GM21367 (cell line): ENCODE measurements at regions not wholly inside any gene's neighbourhood (a gene's known extent, or its start where the extent isn't known, plus 50 kb on each side); places are given as distances from the start of the nearest gene placed in this dataset.

Source experiments
- ATAC-seq: cut with Tn5 transposase; IDR thresholded peaks from one replicate; pipeline ENCODE4 v1.9.1; 2021; ENCODE audit not compliant: unreplicated experiment

GRCh38 chr12:25819691-25820090, 138.8 kb upstream of the RASSF8 start:
- ATAC-seq, result no peak

DNA sequence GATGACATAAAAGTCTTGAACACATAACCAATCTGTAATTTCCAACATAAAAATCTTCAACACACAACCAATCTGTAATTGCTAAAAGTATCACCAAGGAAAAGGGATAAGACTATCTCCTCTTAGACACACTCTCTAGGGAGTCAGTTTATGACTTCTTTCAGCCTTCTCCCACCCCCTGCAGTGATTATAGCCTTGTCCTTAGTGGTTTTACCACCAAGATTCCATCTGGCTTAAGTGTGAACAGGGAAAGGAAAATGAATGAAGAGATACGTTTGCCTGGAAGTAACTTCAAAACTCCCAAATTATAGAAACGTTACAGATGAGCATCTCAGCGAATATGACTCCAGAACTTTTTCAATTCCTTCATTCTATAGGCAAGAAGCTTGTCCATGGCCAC, 136.2 kb upstream of the RASSF8 start:
- no peak for ATAC-seq

- ATAC-seq, result no peak
Measured at GRCh38 chr12:25824734-25825133, 133.7 kb upstream of the RASSF8 start.

DNA sequence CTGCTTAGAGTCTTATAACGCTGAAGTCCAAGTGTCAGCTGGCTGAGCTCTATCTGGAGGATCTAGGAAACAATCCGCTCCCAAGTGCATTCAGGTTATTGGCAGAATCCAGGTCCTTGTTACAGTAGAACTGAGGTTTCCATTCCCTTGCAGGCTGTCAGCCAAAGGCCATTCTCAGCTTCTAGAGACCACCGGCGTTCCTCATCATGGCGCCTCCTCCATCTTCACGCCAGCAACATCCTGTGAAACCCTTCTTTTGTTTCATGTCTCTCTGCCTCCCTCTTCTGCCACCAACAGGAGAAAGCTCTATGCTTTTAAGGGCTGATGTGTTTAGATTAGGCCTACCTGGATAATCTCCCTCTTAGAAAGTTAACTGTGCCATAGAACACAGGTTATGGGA, 133.0 kb upstream of the RASSF8 start:
- ATAC-seq, result no peak

DNA sequence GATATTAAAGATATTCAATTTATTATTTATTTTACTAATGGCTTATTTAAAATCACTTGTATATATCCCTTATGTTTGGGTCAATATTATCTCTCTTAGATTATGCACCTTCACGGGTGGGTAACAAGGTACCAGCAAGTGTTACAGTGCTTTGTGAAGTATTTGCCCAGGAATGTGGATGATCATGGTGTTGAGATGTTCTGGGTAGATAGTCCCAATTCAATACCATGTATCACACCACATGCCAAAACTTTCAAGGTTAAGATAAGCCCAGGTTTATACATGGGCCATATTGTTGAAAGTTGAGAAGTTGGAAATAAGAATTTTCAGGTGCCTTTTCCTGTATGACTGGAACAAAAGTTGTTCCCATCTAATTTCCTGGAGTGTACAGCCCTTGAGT, 131.3 kb upstream of the RASSF8 start:
- ATAC-seq, result no peak

DNA sequence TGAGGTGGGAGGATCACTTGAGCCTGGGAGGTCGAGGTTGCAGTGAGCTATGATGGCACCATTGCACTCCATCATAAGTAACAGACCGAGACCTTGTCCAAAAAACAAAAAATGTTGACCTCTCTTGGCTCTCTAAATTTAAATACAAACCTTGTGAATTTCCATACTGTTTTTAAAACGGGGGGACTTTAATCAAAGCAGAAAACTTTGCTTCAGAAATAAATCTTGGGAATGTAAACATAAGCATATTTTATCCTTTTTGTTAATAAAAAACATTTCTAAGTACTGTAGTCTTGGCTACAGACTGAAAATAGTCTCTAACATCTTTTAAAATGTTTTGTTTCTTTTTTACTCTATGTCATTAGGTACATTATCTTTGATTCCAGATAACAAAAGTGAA, 130.7 kb upstream of the RASSF8 start:
- no peak for ATAC-seq

DNA sequence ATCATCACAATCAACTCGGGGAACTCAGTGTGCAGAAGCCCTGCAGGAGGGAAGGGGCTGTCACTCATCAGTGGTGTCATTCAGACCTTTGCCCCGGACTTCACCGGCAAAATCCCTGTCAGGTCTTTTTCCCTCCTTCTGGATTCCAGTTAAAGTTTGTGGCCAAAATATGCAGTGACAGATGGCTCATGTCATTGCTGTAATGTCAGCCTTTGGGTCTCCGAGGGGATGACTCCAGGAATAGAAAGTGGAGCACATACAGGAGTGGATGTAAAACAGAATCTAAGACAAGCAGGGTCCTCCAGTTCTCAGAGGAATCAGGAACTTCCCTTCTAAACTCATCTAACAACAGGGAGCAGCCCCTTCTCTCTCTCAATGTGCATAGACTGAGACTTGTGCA, 130.3 kb upstream of the RASSF8 start:
- ATAC-seq, result no peak

- no peak for ATAC-seq
Measured at GRCh38 chr12:25829192-25829591, 129.3 kb upstream of the RASSF8 start.

GRCh38 chr12:25830456-25830855, 128.0 kb upstream of the RASSF8 start:
- no peak for ATAC-seq

DNA sequence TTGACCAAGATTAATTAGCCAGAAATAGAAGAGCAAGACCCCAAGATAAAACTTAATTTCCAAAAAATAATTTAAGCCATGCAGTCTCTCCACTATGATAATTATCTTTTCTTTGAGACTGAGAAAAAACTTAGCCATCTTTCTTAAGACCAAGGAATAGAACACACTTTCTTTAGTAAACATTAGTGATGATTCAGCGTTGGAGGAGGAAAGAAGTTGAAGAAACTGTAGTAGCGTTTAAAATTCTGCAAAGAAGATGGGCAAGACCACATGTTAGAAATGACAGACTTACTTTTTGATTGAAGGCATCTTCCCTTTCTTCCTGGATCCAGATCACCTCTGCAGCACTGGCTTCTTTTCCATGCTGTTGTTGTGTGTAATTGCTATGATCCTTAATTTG, 124.8 kb upstream of the RASSF8 start:
- no peak for ATAC-seq

DNA sequence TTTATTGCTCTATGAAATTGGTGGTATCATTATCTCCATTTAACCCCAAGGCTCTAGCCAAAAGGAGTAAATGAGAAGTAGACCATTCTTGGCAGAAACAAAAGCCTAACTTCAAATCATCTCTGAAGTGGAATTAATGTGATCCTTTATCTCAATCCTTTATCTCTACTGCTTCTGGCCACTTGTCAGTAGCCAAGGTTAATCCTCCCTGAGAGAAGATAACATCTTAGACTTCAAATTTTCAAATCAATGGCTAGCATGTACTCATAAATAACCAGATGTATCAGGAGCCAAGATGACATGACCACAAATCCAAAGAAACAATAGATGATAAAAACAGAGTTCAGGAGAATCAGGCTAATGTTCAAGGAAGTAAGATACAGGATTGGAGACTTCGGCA, 123.1 kb upstream of the RASSF8 start:
- ATAC-seq, result no peak

GRCh38 chr12:25838007-25838406, 120.5 kb upstream of the RASSF8 start:
- ATAC-seq, result no peak

DNA sequence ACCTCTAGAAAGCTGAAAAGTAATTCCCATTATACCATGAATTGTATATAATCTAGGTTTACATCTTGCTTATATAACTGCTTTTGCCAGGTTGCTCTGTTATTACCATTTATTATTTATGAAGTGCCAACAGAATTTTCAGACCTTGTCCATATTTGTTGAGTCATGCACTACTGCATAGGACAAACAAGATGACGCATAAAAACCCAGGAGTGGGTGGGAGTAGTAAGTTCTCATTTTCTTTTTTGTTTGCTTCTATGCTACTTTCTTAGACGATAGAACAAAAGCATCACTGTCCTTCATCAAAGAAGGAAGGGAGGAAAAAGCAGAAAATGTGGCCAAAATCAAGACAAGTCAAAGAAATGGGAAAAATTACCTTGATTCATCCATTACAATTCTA, 119.0 kb upstream of the RASSF8 start:
- ATAC-seq, result no peak

DNA sequence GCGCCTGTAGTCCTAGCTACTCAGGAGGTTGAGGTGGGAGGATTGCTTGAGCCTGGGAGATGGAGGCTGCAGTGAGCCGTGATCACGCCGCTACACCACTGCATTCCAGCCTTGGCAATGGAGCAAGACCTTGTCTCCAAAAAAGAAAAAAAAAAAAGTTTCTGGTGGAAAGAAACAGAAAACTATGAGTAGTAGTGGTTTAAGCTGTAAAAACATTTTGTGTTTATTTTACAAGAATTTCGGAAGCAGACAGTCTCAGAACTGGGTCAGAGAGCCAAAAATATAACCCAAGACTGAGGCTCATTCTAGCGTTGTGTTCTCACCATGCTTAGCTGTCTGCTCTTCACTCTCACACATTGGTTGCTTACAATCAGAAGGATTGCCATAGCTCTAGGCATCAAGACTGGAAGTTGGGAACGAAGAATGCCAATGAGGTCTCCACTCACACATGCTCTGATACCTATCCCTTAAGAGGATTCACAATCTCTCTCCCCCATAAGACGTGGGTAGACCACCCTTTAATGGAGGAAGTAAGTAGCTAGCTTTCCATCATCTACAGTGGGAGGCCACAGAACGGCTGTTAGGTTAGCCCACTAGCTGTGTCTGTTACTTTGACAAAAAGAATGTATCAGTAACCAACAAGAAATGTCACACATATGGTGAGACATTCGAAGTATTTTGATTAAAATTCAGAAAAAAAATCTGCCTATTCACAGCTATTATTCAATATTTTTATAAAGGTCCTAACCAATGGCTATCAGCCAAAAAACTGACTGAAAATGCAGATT, 117.6 kb upstream of the RASSF8 start:
- ATAC-seq, result no peak

- no peak for ATAC-seq
Measured at GRCh38 chr12:25842254-25842653, 116.2 kb upstream of the RASSF8 start.

DNA sequence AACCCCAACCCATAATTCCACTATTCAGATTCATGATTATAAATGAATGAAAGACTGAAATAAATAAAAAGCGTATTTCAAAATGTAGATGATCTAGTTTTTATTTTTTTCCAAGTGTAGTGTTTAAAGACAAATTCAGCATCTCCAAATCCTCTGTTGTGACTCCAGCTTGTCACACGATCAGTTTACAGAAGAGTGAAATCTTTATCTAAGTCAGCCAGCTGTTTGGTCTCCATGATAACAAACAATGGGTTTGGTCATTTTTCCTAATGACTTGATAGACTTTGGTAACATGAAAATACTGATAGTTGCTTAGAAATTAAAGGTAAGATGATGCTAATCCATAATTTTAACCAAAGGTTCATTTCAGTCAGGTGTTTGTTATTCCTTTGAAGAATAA, 114.5 kb upstream of the RASSF8 start:
- ATAC-seq, result no peak

GRCh38 chr12:25845415-25845814, 113.1 kb upstream of the RASSF8 start:
- no peak for ATAC-seq

- no peak for ATAC-seq
Measured at GRCh38 chr12:25852792-25853191, 105.7 kb upstream of the RASSF8 start.

DNA sequence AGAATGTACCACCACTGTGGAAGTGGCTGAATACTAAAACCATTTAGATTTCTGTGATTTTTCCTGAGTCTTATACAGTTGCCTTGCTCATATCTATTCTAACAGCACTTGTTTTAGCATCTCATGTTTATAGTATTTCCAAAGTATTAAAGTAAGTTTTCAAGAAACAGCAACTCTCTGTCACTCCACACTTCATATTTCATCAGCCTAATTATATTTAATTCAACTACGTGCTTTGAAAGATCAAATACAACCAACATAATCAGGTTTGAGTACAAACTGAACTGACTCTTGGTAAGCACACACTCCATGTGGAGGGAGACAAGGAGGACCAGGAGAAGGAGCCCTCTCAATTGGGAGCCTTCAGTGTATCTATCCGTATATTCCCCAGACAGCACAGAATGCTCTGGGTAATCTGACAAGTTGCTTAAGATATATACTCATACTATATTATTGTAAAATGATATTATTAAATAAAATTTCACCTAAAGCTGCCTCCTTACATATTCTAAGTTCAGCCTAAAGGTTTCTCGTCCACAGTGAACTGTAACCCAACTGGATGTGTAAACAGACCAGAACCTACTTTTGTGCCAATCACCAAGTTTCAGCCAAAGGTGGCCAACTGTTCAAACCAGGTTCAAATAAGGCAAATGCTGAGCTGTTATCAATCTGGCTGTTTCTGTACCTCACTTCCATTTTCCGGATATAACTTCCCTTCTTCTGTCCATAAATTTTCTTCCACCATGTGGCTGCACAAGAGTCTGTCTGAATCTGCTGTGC, 105.0 kb upstream of the RASSF8 start:
- ATAC-seq, result no peak

GRCh38 chr12:25854991-25855390, 103.5 kb upstream of the RASSF8 start:
- ATAC-seq, result no peak

DNA sequence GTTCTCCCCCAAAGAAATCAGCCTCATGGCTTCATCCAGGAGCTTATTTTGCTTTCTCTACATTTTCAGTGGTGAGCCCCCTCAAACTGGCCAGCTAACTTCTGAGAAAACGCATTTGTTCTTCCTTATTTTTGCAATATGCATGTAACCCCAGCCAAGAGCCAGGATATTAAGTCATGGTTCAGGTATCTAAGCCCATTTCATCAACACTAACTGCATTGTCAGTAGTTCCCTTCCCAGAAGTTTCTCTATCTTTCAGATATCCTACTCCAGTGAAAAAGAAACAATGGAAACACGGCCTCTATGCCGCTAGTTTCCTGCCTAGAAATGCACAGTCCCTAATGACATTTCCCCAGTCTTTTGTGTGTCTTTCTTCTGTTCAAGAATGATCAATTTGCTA, 102.8 kb upstream of the RASSF8 start:
- ATAC-seq, result no peak

DNA sequence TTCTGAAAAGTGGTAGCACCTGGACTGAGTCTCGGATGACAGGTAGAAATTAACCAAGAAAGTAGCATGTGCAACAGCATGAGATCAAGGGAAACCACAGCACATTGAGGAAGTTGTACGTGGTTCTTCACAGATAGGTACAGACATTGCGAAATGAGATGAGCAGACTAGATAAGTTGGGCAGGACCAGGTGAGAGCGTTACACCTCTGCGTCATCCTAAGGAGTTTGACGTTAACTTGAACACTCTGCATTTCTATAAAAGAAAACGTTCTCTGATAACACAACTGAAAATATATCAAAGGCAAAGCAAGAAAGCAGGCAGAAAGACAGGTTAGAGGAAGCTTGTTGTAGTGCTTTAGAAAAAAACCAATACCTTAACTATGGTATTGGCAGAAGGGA, 98.5 kb upstream of the RASSF8 start:
- ATAC-seq, result no peak

DNA sequence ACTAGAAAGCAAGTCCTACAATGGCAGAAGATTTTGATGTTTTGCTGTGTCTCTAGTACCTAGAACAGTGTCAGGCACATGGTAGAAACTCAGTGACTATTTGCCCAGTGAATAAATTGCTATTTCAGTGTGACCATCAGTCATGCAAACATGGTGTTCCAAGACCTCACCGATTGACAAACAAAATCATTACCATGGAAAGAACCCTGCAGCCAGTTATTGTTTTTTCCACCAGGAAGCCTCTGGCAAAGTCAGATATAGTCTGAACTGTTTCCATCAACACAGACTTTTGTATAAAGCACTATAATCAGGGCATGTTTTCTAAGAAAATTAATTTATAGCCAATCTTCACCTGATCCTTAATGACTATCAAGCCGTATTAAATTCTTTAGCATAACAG, 97.3 kb upstream of the RASSF8 start:
- ATAC-seq, result no peak
